ENCODE measurements at regions not wholly inside any gene's neighbourhood (a gene's known extent, or its start where the extent isn't known, plus 50 kb on each side); places are given as distances from the start of the nearest gene placed in this dataset.

DNA sequence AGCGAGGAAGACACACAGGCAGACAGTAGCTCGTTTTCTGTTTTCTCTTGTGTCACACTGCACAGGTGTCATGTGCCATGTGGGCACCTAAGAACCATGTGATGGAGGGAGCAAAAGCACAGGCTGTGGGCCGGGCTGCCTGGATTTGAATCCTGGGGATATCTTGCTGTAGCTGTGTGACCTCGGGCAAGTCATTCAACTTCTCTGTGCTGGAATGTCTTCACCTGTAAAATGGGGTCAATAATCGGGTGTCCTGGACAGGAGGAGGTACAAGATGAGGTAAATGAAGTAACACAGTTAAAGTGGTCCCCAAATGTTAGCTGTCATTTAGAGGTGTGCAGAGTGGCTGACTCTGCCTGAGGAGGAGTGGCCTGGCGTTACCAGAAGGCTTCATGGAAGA lies 246.9 kb downstream of the RPS24 start:
- POLR2A ChIA-PET = interaction anchor here (0.6 kb wide), 2 partner anchors 45 to 92 kb away, joined by 3 read pairs; no protein-coding TSS in a partner anchor
- TF ChIP-seq NFRKB (IDR thresholded peaks at IDR 0.05) = no peak
- no peak for TF ChIP-seq TARDBP (IDR thresholded peaks at IDR 0.05)
- no peak for TF ChIP-seq ZNF384 (IDR thresholded peaks at IDR 0.05)
- no peak for TF ChIP-seq FOXA1 (IDR thresholded peaks at IDR 0.05)
- TF ChIP-seq LEF1 (IDR thresholded peaks at IDR 0.05; ENCODE audit: borderline replicate concordance) = no peak
- CTCF ChIA-PET = interaction anchor here (0.6 kb wide), 1 partner anchor 912 kb away, joined by 3 read pairs; no protein-coding TSS in a partner anchor
- DNase-seq (ENCODE audit: extremely low spot score) = no peak

DNA sequence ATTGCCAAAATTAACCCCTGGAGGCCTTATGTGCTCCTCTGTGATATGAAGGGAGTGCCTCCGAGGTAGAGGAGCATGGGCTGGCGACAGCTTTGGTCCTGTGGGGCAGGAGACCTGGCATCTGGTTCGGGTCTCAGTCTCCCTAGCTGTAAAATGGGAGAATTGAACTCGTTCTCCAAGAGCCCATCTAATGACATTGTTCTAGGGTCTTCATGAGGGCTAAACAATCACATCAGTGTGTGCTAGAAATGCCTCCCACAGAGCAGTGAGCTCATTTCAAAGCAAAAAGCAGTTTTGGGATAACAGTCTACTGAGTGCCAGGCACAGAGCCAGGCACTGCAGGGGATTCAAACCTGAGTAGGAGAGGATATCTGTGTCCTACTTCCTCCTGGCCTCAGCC lies 248.0 kb downstream of the RPS24 start:
- POLR2A ChIA-PET = no interaction called here
- TF ChIP-seq LEF1 (IDR thresholded peaks at IDR 0.05; ENCODE audit: borderline replicate concordance) (no peak), SP1 (IDR thresholded peaks at IDR 0.05) (no peak), FOXM1 (IDR thresholded peaks at IDR 0.05; ENCODE audit: borderline replicate concordance) (no peak), NFRKB (IDR thresholded peaks at IDR 0.05) (no peak), BHLHE40 (IDR thresholded peaks at IDR 0.05; ENCODE audit: borderline replicate concordance) (no peak), ARNT (IDR thresholded peaks at IDR 0.05) (no peak)
- DNase-seq (ENCODE audit: extremely low spot score) = no peak
- CTCF ChIA-PET = interaction anchor here (0.9 kb wide), 1 partner anchor 22 kb away, joined by 3 read pairs; no protein-coding TSS in a partner anchor

DNA sequence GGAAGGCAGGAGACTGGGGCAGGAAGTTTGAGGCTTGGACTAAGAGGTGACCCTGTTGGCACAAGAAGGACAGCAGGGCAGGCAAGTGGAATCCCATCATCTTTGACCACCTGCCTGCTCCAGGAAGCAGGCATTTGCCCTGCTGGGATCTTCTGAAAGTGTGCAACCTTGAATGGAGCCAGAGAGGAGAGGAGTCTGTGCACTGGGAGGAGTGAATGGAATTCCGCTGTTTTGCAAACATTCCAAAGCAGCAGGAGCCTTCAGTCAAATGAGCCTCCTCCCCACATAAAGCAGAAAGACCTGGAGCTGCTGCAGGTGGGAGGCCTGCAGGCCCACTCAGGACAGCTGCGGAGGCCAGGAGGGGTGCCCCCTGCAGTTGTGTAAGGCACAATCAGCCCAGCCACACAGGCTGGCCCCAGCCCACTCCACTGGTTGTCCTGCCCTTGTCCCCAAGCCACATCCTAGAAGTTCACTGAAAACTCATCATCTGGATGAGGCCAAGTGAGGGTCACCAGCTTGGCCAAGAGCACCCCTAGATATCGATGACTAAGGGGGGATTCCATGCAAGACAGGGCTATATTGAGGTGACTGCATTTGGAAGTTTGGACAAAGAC lies 249.5 kb downstream of the RPS24 start:
- ChIA-PET POLR2A (no interaction called here), CTCF (interaction anchor here (0.5 kb wide), 1 partner anchor 237 kb away, joined by 3 read pairs; no protein-coding TSS in a partner anchor)
- TF ChIP-seq FOXM1 (IDR thresholded peaks at IDR 0.05; ENCODE audit: borderline replicate concordance) = no peak
- no peak for TF ChIP-seq HDGF (IDR thresholded peaks at IDR 0.05; ENCODE audit: borderline replicate concordance)
- no peak for TF ChIP-seq ELF4 (IDR thresholded peaks at IDR 0.05)
- no peak for TF ChIP-seq LEF1 (IDR thresholded peaks at IDR 0.05; ENCODE audit: borderline replicate concordance)
- no peak for TF ChIP-seq TARDBP (IDR thresholded peaks at IDR 0.05)
- TF ChIP-seq BHLHE40 (IDR thresholded peaks at IDR 0.05; ENCODE audit: borderline replicate concordance) = no peak
- TF ChIP-seq, protein P1, sequence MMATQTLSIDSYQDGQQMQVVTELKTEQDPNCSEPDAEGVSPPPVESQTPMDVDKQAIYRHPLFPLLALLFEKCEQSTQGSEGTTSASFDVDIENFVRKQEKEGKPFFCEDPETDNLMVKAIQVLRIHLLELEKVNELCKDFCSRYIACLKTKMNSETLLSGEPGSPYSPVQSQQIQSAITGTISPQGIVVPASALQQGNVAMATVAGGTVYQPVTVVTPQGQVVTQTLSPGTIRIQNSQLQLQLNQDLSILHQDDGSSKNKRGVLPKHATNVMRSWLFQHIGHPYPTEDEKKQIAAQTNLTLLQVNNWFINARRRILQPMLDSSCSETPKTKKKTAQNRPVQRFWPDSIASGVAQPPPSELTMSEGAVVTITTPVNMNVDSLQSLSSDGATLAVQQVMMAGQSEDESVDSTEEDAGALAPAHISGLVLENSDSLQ (IDR thresholded peaks at IDR 0.05) = no peak
- TF ChIP-seq L3MBTL2 (conservative IDR thresholded peaks at IDR 0.05) = no peak
- TF ChIP-seq FOXA1 (IDR thresholded peaks at IDR 0.05) = no peak
- no peak for TF ChIP-seq FOXK2 (IDR thresholded peaks at IDR 0.05)
- no peak for TF ChIP-seq CTBP1 (IDR thresholded peaks at IDR 0.05; ENCODE audit: borderline replicate concordance)
- TF ChIP-seq SUZ12 (IDR thresholded peaks at IDR 0.05) = no peak
- no peak for TF ChIP-seq ZNF384 (IDR thresholded peaks at IDR 0.05)
- no peak for TF ChIP-seq NFRKB (IDR thresholded peaks at IDR 0.05)
- TF ChIP-seq SP1 (IDR thresholded peaks at IDR 0.05) = no peak
- TF ChIP-seq ARNT (IDR thresholded peaks at IDR 0.05) = no peak
- no peak for DNase-seq (ENCODE audit: extremely low spot score)

DNA sequence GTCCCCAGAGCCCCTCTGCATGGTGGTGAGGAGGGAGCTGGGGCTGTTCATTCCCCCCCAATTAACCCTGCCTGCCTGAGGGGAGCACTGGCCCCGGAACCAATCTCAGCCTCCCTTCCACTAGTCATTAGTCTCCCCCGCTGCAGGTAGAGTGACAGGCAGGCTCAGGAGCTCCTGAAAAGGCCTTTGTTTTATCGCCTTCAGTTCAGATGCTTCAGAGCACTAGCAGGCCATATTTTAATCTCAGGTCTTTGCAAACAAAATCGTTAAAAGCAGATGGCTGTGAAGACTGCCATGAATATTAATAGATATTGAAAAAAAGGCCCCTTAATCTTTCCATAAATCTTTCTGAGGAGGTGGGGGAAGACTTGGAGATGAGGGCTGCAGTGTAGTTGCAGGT lies 250.7 kb downstream of the RPS24 start:
- CTCF ChIA-PET = interaction anchor here (0.7 kb wide), 1 partner anchor 24 kb away, joined by 3 read pairs; no protein-coding TSS in a partner anchor
- POLR2A ChIA-PET = no interaction called here
- DNase-seq (ENCODE audit: extremely low spot score) = no peak
- TF ChIP-seq FOXM1 (IDR thresholded peaks at IDR 0.05; ENCODE audit: borderline replicate concordance) (no peak), SP1 (IDR thresholded peaks at IDR 0.05) (no peak), FOXA1 (IDR thresholded peaks at IDR 0.05) (no peak), ARNT (IDR thresholded peaks at IDR 0.05) (no peak), ELF4 (IDR thresholded peaks at IDR 0.05) (no peak), BHLHE40 (IDR thresholded peaks at IDR 0.05; ENCODE audit: borderline replicate concordance) (no peak), TARDBP (IDR thresholded peaks at IDR 0.05) (no peak), SUZ12 (IDR thresholded peaks at IDR 0.05) (no peak), CTBP1 (IDR thresholded peaks at IDR 0.05; ENCODE audit: borderline replicate concordance) (no peak), NFRKB (IDR thresholded peaks at IDR 0.05) (no peak), ZNF384 (IDR thresholded peaks at IDR 0.05) (no peak), L3MBTL2 (conservative IDR thresholded peaks at IDR 0.05) (no peak), FOXK2 (IDR thresholded peaks at IDR 0.05) (no peak), HDGF (IDR thresholded peaks at IDR 0.05; ENCODE audit: borderline replicate concordance) (no peak), LEF1 (IDR thresholded peaks at IDR 0.05; ENCODE audit: borderline replicate concordance) (no peak)
- TF ChIP-seq, protein P1 (IDR thresholded peaks at IDR 0.05) = no peak

DNA sequence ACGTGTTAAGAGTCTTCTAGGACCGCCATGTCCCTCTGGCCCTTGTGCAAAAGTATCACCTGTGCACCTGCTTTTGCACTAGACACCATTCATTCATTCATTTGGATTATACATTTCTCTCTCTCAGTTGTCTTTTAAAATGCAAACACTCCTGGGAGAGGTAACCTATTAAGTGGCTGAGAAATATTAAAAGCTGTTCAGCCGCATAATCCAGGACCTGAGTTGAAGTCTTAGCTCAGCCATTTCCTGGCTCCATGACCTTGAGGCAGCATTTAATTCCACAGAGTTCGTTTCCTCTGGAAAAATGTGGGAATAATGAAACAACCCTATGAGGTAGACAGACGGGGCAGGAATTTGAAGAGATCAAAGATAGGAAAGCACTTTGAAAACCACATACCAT lies 251.6 kb downstream of the RPS24 start:
- CTCF ChIA-PET = no interaction called here
- TF ChIP-seq CTBP1 (IDR thresholded peaks at IDR 0.05; ENCODE audit: borderline replicate concordance) (no peak), HDGF (IDR thresholded peaks at IDR 0.05; ENCODE audit: borderline replicate concordance) (no peak), BHLHE40 (IDR thresholded peaks at IDR 0.05; ENCODE audit: borderline replicate concordance) (no peak), ELF4 (IDR thresholded peaks at IDR 0.05) (no peak), SUZ12 (IDR thresholded peaks at IDR 0.05) (no peak), SP1 (IDR thresholded peaks at IDR 0.05) (no peak), ARNT (IDR thresholded peaks at IDR 0.05) (no peak), FOXM1 (IDR thresholded peaks at IDR 0.05; ENCODE audit: borderline replicate concordance) (no peak), FOXA1 (IDR thresholded peaks at IDR 0.05) (no peak), TARDBP (IDR thresholded peaks at IDR 0.05) (no peak), ZNF384 (IDR thresholded peaks at IDR 0.05) (no peak), FOXK2 (IDR thresholded peaks at IDR 0.05) (no peak), NFRKB (IDR thresholded peaks at IDR 0.05) (no peak), L3MBTL2 (conservative IDR thresholded peaks at IDR 0.05) (no peak), LEF1 (IDR thresholded peaks at IDR 0.05; ENCODE audit: borderline replicate concordance) (no peak)
- TF ChIP-seq, protein P1 (IDR thresholded peaks at IDR 0.05) = no peak
- DNase-seq (ENCODE audit: extremely low spot score) = no peak
- POLR2A ChIA-PET = no interaction called here

DNA sequence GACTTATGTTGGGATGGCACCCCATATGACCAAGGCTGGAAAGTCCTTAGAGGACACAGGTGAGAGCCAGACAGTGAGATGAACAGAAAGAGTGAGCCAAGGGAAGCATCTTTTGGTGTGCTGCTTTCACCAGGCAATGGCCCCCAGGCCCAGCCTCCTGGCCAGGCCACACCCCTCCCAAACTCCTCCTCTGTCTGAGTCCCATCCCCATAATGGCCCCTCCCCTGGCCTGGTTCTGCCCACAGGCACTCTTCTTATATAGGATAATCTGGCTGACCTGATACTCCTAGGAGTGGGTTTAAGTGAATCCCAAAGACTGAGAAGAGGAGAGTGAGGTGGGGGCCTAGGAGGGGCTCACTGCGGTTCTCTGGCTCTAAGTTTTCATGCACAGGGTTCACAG lies 252.5 kb downstream of the RPS24 start:
- TF ChIP-seq ELF4 (IDR thresholded peaks at IDR 0.05) (no peak), SP1 (IDR thresholded peaks at IDR 0.05) (no peak), NFRKB (IDR thresholded peaks at IDR 0.05) (no peak), ARNT (IDR thresholded peaks at IDR 0.05) (no peak), HDGF (IDR thresholded peaks at IDR 0.05; ENCODE audit: borderline replicate concordance) (no peak), FOXM1 (IDR thresholded peaks at IDR 0.05; ENCODE audit: borderline replicate concordance) (no peak), TARDBP (IDR thresholded peaks at IDR 0.05) (no peak), LEF1 (IDR thresholded peaks at IDR 0.05; ENCODE audit: borderline replicate concordance) (no peak), BHLHE40 (IDR thresholded peaks at IDR 0.05; ENCODE audit: borderline replicate concordance) (no peak), SUZ12 (IDR thresholded peaks at IDR 0.05) (no peak), CTBP1 (IDR thresholded peaks at IDR 0.05; ENCODE audit: borderline replicate concordance) (no peak)
- TF ChIP-seq, protein P1 (IDR thresholded peaks at IDR 0.05) = no peak
- ChIA-PET CTCF (no interaction called here), POLR2A (no interaction called here)
- DNase-seq (ENCODE audit: extremely low spot score) = no peak

Data from HEK293T (cell line).